Ectodermal cell (in vitro differentiated cells): ENCODE measurements at regions not wholly inside any gene's neighbourhood (a gene's known extent, or its start where the extent isn't known, plus 50 kb on each side); places are given as distances from the start of the nearest gene placed in this dataset.

ENCODE experiments used
- H3K27ac ChIP-seq: 2 replicates; pipeline ENCODE4 v1.7.0; 2013; ENCODE audit warnings: mild to moderate bottlenecking, low read depth, low read length; ENCODE audit not compliant: insufficient read depth, poor library complexity, severe bottlenecking
- H3K27me3 ChIP-seq: 2 replicates; pipeline ENCODE4 v1.7.0; 2013; ENCODE audit warnings: mild to moderate bottlenecking, low read length; ENCODE audit not compliant: insufficient read depth, control insufficient read depth, poor library complexity, severe bottlenecking
- H3K36me3 ChIP-seq: one replicate; pipeline ENCODE4 v1.7.0; 2013; ENCODE audit warnings: low read length; ENCODE audit not compliant: control insufficient read depth, insufficient read depth
- H3K4me1 ChIP-seq: one replicate; pipeline ENCODE4 v1.7.0; 2013; ENCODE audit warnings: low read length; ENCODE audit not compliant: control insufficient read depth, insufficient read depth
- H3K4me3 ChIP-seq: 2 replicates; pipeline ENCODE4 v1.7.0; 2013; ENCODE audit warnings: low read depth, low read length, control low read depth; ENCODE audit not compliant: insufficient read depth
- H3K9me3 ChIP-seq: 2 replicates; pipeline ENCODE4 v1.7.0; 2013; ENCODE audit warnings: mild to moderate bottlenecking, low read length, moderate library complexity; ENCODE audit not compliant: control insufficient read depth
- WGBS, 2 experiments: methylation state at CpG; one replicate each; pipeline ENCODE4 v1.1.7; 2013; ENCODE audit warnings: missing lambda C conversion rate in 2 of 2; 5-methylcytosine and 5-hydroxymethylcytosine counted together

GRCh38 chr6:113281431-113281830 is 575.7 kb upstream of the MARCKS start:
- H3K4me1 ChIP-seq: no peaks in the 10 kb centered on the region
- 53 to 54% methylated on average over 1 of the region's 1 CpG for whole genome bisulfite sequencing, 2 experiments
- H3K36me3 ChIP-seq: no peaks in the 10 kb centered on the region
- no peaks in the 10 kb centered on the region for H3K9me3 ChIP-seq
- no peaks in the 10 kb centered on the region for H3K27me3 ChIP-seq
- no peak overlapping the region for H3K4me3 ChIP-seq
- no peak overlapping the region for H3K27ac ChIP-seq

GRCh38 chr6:113287396-113287795 is 569.7 kb upstream of the MARCKS start:
- Histone ChIP-seq H3K9me3 (no peaks in the 10 kb centered on the region), H3K27ac (no peak overlapping the region), H3K4me3 (no peak overlapping the region), H3K36me3 (no peaks in the 10 kb centered on the region), H3K27me3 (no peaks in the 10 kb centered on the region), H3K4me1 (no peaks in the 10 kb centered on the region)
- WGBS, 2 experiments: 91 to 92% methylated on average over 1 of the region's 2 CpGs

DNA sequence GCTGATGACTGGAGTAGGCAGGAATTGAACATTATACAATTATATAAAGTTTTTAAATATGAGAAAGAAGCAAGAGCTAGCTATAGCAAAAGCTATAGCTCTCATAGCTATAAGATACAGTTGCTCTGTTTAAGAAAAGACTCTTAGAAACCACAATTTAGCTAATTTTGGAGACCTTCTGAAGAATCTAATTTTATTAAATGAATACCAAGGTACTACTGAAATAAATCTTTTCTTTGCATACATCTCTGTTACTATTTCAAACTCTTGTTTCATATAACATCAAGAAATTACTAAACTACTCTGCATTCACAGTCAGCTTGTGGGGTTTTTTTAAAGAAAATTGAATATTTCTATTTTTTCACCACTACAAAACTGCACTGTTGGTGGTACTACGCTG is 568.7 kb upstream of the MARCKS start:
- H3K9me3 ChIP-seq: no peaks in the 10 kb centered on the region
- H3K36me3 ChIP-seq: no peaks in the 10 kb centered on the region
- 100% methylated on average over 1 of the region's 1 CpG; no CpG with 5 or more reads in 1 of the 2 experiments for WGBS, 2 experiments
- H3K27me3 ChIP-seq: no peaks in the 10 kb centered on the region
- H3K4me1 ChIP-seq: no peaks in the 10 kb centered on the region
- no peak overlapping the region for H3K4me3 ChIP-seq
- H3K27ac ChIP-seq: no peak overlapping the region

- no peak overlapping the region for H3K4me3 ChIP-seq
- no peaks in the 10 kb centered on the region for H3K36me3 ChIP-seq
- no peaks in the 10 kb centered on the region for H3K4me1 ChIP-seq
- no peak overlapping the region for H3K27ac ChIP-seq
- WGBS, 2 experiments: 80 to 86% methylated on average over 6 of the region's 6 CpGs
- no peaks in the 10 kb centered on the region for H3K9me3 ChIP-seq
- no peaks in the 10 kb centered on the region for H3K27me3 ChIP-seq
These were observed 568.0 kb upstream of the MARCKS start for GRCh38 chr6:113289166-113289565.

- H3K27ac ChIP-seq: no peak overlapping the region
- WGBS, 2 experiments: 88 to 95% methylated on average over 1 of the region's 1 CpG
- no peaks in the 10 kb centered on the region for H3K36me3 ChIP-seq
- H3K4me1 ChIP-seq: no peaks in the 10 kb centered on the region
- H3K4me3 ChIP-seq: no peak overlapping the region
- no peaks in the 10 kb centered on the region for H3K27me3 ChIP-seq
- no peaks in the 10 kb centered on the region for H3K9me3 ChIP-seq
These were observed 566.5 kb upstream of the MARCKS start for GRCh38 chr6:113290684-113291083.

GRCh38 chr6:113291751-113292445 is 565.2 kb upstream of the MARCKS start:
- H3K27me3 ChIP-seq: no peaks in the 10 kb centered on the region
- H3K36me3 ChIP-seq: no peaks in the 10 kb centered on the region
- no peak overlapping the region for H3K27ac ChIP-seq
- H3K4me1 ChIP-seq: no peaks in the 10 kb centered on the region
- no peaks in the 10 kb centered on the region for H3K9me3 ChIP-seq
- no peak overlapping the region for H3K4me3 ChIP-seq
- 97 to 98% methylated on average over 4 of the region's 4 CpGs for WGBS, 2 experiments

DNA sequence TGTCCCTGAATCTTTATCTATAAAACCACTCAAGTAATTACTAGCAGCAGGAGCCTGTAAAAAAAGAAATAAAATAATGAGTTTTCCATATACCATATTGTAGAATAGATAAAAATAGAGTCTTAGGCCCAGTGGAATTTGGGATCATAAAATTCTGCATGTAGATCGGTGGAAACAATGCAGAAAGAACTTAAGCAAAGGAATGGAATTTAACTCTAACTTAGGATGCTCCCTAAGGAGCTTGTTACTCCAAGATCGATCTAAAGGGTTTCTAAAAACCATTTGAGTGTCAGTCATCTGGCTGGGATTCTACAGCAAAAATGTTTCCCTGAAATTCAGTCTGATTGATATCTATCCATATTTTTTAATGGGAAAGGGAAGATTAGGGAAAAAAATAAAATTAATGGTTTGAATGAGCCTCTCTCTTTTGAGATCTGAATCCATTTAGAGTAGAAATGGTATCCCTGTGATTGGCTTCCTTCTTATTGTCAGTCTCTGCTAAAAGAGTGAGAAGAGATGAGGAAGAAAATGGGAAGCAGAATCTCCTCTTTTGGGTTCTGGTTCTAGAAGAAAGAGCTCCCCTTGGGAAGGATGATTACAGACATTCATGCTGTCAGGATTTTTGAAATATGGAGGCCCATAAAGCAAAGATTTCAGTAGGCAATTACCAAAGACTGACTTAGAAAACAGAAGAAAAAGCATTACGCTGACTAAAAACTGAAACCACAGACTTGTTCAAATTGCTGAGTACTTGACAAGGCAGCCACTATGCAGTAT is 564.3 kb upstream of the MARCKS start:
- no peak overlapping the region for H3K4me3 ChIP-seq
- no peaks in the 10 kb centered on the region for H3K4me1 ChIP-seq
- WGBS, 2 experiments: 92 to 93% methylated on average over 3 of the region's 3 CpGs
- H3K36me3 ChIP-seq: no peaks in the 10 kb centered on the region
- no peak overlapping the region for H3K27ac ChIP-seq
- no peaks in the 10 kb centered on the region for H3K27me3 ChIP-seq
- no peaks in the 10 kb centered on the region for H3K9me3 ChIP-seq

- H3K4me3 ChIP-seq: no peak overlapping the region
- H3K4me1 ChIP-seq: no peaks in the 10 kb centered on the region
- no peaks in the 10 kb centered on the region for H3K36me3 ChIP-seq
- no peaks in the 10 kb centered on the region for H3K9me3 ChIP-seq
- H3K27ac ChIP-seq: no peak overlapping the region
- no peaks in the 10 kb centered on the region for H3K27me3 ChIP-seq
These were observed 563.8 kb upstream of the MARCKS start for GRCh38 chr6:113293423-113293740.

DNA sequence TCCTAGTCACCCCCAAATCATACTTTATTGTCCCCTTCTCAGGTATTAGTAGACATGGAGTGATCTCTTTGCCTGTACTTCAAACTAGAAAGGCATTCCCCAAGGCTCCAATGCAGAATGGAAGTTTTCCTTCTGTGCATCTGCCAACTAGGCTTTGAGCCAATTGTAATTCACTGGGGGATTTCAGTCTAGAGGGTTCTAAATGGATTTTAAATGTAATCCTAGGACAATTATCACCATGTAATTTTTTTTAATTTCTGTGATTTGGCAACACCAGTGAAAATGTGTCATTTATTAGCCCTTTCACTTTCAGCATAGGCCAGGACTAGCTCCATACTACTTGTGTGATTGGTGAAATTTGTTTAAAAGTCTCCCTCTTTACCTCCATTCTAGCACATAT is 557.6 kb upstream of the MARCKS start:
- H3K4me3 ChIP-seq: no peak overlapping the region

GRCh38 chr6:113301651-113302050 is 555.5 kb upstream of the MARCKS start:
- no peaks in the 10 kb centered on the region for H3K36me3 ChIP-seq
- no peaks in the 10 kb centered on the region for H3K4me1 ChIP-seq
- no peak overlapping the region for H3K4me3 ChIP-seq
- H3K27me3 ChIP-seq: no peaks in the 10 kb centered on the region
- no peak overlapping the region for H3K27ac ChIP-seq
- H3K9me3 ChIP-seq: no peaks in the 10 kb centered on the region

More for the DNA sequence above, 557.6 kb upstream of the MARCKS start:
- H3K27me3 ChIP-seq: no peaks in the 10 kb centered on the region
- H3K4me1 ChIP-seq: no peaks in the 10 kb centered on the region
- H3K36me3 ChIP-seq: no peaks in the 10 kb centered on the region
- no peaks in the 10 kb centered on the region for H3K9me3 ChIP-seq
- no peak overlapping the region for H3K27ac ChIP-seq
